PFSK-1 (cell line): ENCODE measurements at regions not wholly inside any gene's neighbourhood (a gene's known extent, or its start where the extent isn't known, plus 50 kb on each side); places are given as distances from the start of the nearest gene placed in this dataset.

Source experiments
- POLR2AphosphoS5 ChIP-seq: IDR thresholded peaks from 2 replicates; pipeline ENCODE4 v1.6.1; 2012; ENCODE audit warnings: low read depth, mild to moderate bottlenecking, control low read depth, low read length, moderate library complexity
- TAF1 ChIP-seq: IDR thresholded peaks from 2 replicates; pipeline ENCODE4 v1.6.1; 2012; ENCODE audit warnings: low read length, control low read depth, borderline replicate concordance; ENCODE audit not compliant: insufficient read depth
- TF ChIP-seq, protein P1 (sequence below), 2 experiments: IDR thresholded peaks; 2 replicates each; pipeline versions ENCODE4 v1.6.1 to v1.8.0; 2011 to 2012; ENCODE audit warnings: low read depth in 2 of 2, low read length in 2 of 2, control low read depth in 1 of 2, inconsistent platforms in 1 of 2, mild to moderate bottlenecking in 1 of 2, moderate library complexity in 1 of 2; ENCODE audit not compliant: insufficient read depth in 1 of 2

DNA sequence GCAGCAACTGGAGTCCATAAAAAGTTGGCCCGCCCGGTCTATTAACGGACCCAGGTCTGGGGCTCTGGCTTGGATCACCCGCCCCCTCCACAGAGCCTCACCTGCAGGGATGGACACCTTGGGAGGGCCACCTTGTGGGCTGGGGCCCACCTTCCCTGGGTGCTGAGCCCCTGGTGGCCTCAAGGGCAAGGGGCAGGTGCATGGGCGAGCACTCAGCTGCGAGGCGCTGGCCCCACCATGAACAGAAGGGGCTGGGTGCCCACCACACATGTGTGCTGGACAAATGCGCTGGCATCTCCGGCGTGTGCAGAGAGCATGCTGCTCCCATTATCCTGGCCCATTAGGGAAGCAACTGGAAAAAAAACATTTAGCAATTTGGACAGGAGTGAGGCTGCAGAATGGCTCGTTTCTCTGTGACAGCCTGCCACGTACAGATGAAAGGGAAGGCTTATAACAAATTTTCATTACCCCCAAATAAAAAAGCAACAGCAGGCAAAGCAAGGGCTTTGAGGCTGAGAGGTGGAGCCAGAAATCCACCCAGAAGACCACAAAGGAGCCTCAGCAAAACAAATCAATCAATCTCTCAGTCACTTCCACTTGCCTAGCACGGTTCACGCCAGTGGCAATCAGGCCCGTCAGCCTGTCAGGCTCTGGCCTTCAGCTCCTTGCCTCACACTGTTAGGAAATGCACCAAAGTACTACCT, 253.1 kb upstream of the ZNF521 start:
- no peak for TF ChIP-seq POLR2AphosphoS5
- TF ChIP-seq, protein P1, sequence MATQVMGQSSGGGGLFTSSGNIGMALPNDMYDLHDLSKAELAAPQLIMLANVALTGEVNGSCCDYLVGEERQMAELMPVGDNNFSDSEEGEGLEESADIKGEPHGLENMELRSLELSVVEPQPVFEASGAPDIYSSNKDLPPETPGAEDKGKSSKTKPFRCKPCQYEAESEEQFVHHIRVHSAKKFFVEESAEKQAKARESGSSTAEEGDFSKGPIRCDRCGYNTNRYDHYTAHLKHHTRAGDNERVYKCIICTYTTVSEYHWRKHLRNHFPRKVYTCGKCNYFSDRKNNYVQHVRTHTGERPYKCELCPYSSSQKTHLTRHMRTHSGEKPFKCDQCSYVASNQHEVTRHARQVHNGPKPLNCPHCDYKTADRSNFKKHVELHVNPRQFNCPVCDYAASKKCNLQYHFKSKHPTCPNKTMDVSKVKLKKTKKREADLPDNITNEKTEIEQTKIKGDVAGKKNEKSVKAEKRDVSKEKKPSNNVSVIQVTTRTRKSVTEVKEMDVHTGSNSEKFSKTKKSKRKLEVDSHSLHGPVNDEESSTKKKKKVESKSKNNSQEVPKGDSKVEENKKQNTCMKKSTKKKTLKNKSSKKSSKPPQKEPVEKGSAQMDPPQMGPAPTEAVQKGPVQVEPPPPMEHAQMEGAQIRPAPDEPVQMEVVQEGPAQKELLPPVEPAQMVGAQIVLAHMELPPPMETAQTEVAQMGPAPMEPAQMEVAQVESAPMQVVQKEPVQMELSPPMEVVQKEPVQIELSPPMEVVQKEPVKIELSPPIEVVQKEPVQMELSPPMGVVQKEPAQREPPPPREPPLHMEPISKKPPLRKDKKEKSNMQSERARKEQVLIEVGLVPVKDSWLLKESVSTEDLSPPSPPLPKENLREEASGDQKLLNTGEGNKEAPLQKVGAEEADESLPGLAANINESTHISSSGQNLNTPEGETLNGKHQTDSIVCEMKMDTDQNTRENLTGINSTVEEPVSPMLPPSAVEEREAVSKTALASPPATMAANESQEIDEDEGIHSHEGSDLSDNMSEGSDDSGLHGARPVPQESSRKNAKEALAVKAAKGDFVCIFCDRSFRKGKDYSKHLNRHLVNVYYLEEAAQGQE (IDR thresholded peaks at IDR 0.05; ENCODE audit: insufficient read depth in 1 of 2, low read depth in 2 of 2, low read length in 2 of 2), result no peak
- no peak for TF ChIP-seq TAF1
